ENCODE measurements at regions not wholly inside any gene's neighbourhood (a gene's known extent, or its start where the extent isn't known, plus 50 kb on each side); places are given as distances from the start of the nearest gene placed in this dataset.

DNA sequence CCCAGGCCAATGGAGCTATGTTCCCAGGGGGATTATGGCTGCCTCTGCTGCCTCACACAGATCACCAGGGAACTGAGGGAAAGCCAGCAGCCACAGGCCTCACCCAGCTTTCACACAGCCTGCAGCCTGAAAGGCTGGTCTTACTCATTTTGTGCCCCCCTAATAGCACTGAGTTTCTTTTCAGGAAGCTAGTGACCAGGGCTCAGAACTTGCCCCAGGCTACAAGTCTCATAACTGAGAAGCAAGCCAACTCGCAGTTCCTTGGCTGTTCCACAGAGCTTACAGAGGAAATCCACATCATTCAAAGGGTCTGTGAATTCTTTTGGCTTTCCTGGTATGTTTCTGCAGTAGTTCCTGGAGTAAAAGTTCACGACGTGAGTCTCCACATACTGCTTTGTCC lies 524.8 kb upstream of the GJE1 start:
- 98% methylated on average over 3 of the region's 3 CpGs for WGBS
- Histone ChIP-seq H2BK120ac (ENCODE audit: low read depth, low read length) (no peak overlapping the region), H3K4me3 (ENCODE audit: insufficient read depth in 1 of 2, low read depth in 1 of 2, low read length in 2 of 2) (no peak overlapping the region), H3K4ac (ENCODE audit: low read depth in 1 of 2, low read length in 2 of 2) (no peak overlapping the region), H4K8ac (ENCODE audit: low read length) (no peak overlapping the region), H3K27me3 (ENCODE audit: control insufficient read depth in 1 of 2, insufficient read depth in 1 of 2, low read length in 2 of 2) (no peaks in the 10 kb centered on the region), H2AK5ac (ENCODE audit: low read length, severe bottlenecking) (no peak overlapping the region), H3K23ac (ENCODE audit: low read length in 2 of 2) (no peak overlapping the region), H3K14ac (ENCODE audit: low read length in 2 of 2) (no peak overlapping the region), H3K4me2 (ENCODE audit: low read length, poor library complexity, severe bottlenecking) (no peak overlapping the region), H3K27ac (ENCODE audit: low read length, poor library complexity, severe bottlenecking) (no peak overlapping the region), H3K79me1 (replicated peaks; ENCODE audit: low read length, poor library complexity, severe bottlenecking) (no peaks in the 10 kb centered on the region), H3K9me3 (ENCODE audit: control insufficient read depth, low read length) (peaks cover 12% of the 10 kb centered on the region), H2BK15ac (ENCODE audit: low read depth, poor library complexity, severe bottlenecking) (no peak overlapping the region), H3K18ac (ENCODE audit: low read depth in 1 of 2, low read length in 2 of 2) (no peak overlapping the region), H3K4me1 (ENCODE audit: control insufficient read depth, insufficient read depth, low read depth, low read length) (no peaks in the 10 kb centered on the region), H2BK12ac (ENCODE audit: low read length in 2 of 2) (no peak overlapping the region), H3K9ac (ENCODE audit: low read length) (no peak overlapping the region), H2BK5ac (ENCODE audit: low read depth, low read length, poor library complexity, severe bottlenecking) (no peak overlapping the region), H4K91ac (ENCODE audit: low read length) (no peak overlapping the region), H3K36me3 (ENCODE audit: control insufficient read depth in 1 of 2, insufficient read depth in 2 of 2, low read depth in 1 of 2, low read length in 2 of 2) (no peaks in the 10 kb centered on the region), H2AFZ (ENCODE audit: low read depth, low read length) (no peak overlapping the region)
- DNase-seq = no peak

DNA sequence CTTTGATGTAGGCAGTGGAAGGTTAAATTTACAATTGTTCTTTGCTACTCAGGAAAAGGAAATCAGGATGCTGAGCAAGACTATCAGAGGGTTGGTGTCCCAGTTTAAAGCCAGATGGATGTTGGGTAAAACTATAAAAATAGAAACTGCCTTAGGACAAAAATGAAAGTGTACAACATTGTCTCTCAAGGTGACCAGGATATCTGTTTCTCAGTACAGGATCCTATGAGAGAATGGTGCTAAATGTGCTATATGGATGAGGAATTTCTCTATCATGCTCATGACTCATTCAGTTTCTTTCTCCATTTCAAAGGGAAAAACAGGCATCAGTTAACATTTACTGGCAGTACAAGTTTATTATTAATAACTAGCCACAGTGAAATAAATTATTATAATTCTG lies 534.2 kb upstream of the GJE1 start:
- Histone ChIP-seq H3K27me3 (ENCODE audit: control insufficient read depth in 1 of 2, insufficient read depth in 1 of 2, low read length in 2 of 2) (no peaks in the 10 kb centered on the region), H3K4me1 (ENCODE audit: control insufficient read depth, insufficient read depth, low read depth, low read length) (no peaks in the 10 kb centered on the region), H3K79me1 (replicated peaks; ENCODE audit: low read length, poor library complexity, severe bottlenecking) (no peaks in the 10 kb centered on the region), H3K18ac (ENCODE audit: low read depth in 1 of 2, low read length in 2 of 2) (no peak overlapping the region), H3K4me2 (ENCODE audit: low read length, poor library complexity, severe bottlenecking) (no peak overlapping the region), H3K14ac (ENCODE audit: low read length in 2 of 2) (no peak overlapping the region), H3K4ac (ENCODE audit: low read depth in 1 of 2, low read length in 2 of 2) (no peak overlapping the region), H2BK12ac (ENCODE audit: low read length in 2 of 2) (no peak overlapping the region), H2AK5ac (ENCODE audit: low read length, severe bottlenecking) (no peak overlapping the region), H3K27ac (ENCODE audit: low read length, poor library complexity, severe bottlenecking) (peak overlapping the region; percentile 28), H3K9me3 (ENCODE audit: control insufficient read depth, low read length) (no peaks in the 10 kb centered on the region), H3K9ac (ENCODE audit: low read length) (no peak overlapping the region), H3K4me3 (ENCODE audit: insufficient read depth in 1 of 2, low read depth in 1 of 2, low read length in 2 of 2) (no peak overlapping the region), H3K23ac (ENCODE audit: low read length in 2 of 2) (no peak overlapping the region), H2AFZ (ENCODE audit: low read depth, low read length) (no peak overlapping the region), H3K36me3 (ENCODE audit: control insufficient read depth in 1 of 2, insufficient read depth in 2 of 2, low read depth in 1 of 2, low read length in 2 of 2) (no peaks in the 10 kb centered on the region), H2BK120ac (ENCODE audit: low read depth, low read length) (no peak overlapping the region), H2BK5ac (ENCODE audit: low read depth, low read length, poor library complexity, severe bottlenecking) (no peak overlapping the region), H2BK15ac (ENCODE audit: low read depth, poor library complexity, severe bottlenecking) (no peak overlapping the region), H4K8ac (ENCODE audit: low read length) (no peak overlapping the region), H4K91ac (ENCODE audit: low read length) (no peak overlapping the region)
- peak; percentile 13 for DNase-seq

DNA sequence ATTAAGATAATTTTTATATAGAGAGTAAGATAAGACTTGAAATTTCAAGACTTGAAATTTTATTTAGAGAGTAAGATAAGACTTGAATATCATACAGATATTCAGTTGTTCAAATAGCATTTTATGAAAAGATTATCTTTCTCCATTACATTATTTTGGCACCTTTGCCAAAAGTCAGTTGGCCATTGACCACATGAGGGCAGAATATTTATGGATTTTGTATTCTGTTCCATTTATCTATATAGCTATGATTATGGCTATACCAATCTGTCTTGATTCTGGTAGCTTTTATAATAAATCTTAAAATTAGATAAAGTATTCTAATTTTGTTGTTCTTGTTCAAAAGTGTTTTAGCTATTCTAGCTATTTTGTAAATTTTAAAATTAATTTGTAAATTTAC lies 537.9 kb upstream of the GJE1 start:
- Histone ChIP-seq H3K27me3 (ENCODE audit: control insufficient read depth in 1 of 2, insufficient read depth in 1 of 2, low read length in 2 of 2) (no peaks in the 10 kb centered on the region), H2BK12ac (ENCODE audit: low read length in 2 of 2) (no peak overlapping the region), H3K4ac (ENCODE audit: low read depth in 1 of 2, low read length in 2 of 2) (no peak overlapping the region), H3K18ac (ENCODE audit: low read depth in 1 of 2, low read length in 2 of 2) (no peak overlapping the region), H3K36me3 (ENCODE audit: control insufficient read depth in 1 of 2, insufficient read depth in 2 of 2, low read depth in 1 of 2, low read length in 2 of 2) (no peaks in the 10 kb centered on the region), H3K23ac (ENCODE audit: low read length in 2 of 2) (no peak overlapping the region), H3K4me1 (ENCODE audit: control insufficient read depth, insufficient read depth, low read depth, low read length) (peaks cover 2% of the 10 kb centered on the region), H2AK5ac (ENCODE audit: low read length, severe bottlenecking) (no peak overlapping the region), H3K9ac (ENCODE audit: low read length) (no peak overlapping the region), H3K4me3 (ENCODE audit: insufficient read depth in 1 of 2, low read depth in 1 of 2, low read length in 2 of 2) (no peak overlapping the region), H3K9me3 (ENCODE audit: control insufficient read depth, low read length) (no peaks in the 10 kb centered on the region), H4K8ac (ENCODE audit: low read length) (no peak overlapping the region), H3K4me2 (ENCODE audit: low read length, poor library complexity, severe bottlenecking) (no peak overlapping the region), H2BK120ac (ENCODE audit: low read depth, low read length) (no peak overlapping the region), H3K27ac (ENCODE audit: low read length, poor library complexity, severe bottlenecking) (no peak overlapping the region), H4K91ac (ENCODE audit: low read length) (no peak overlapping the region), H2AFZ (ENCODE audit: low read depth, low read length) (no peak overlapping the region), H3K79me1 (replicated peaks; ENCODE audit: low read length, poor library complexity, severe bottlenecking) (no peaks in the 10 kb centered on the region), H3K14ac (ENCODE audit: low read length in 2 of 2) (no peak overlapping the region), H2BK15ac (ENCODE audit: low read depth, poor library complexity, severe bottlenecking) (no peak overlapping the region), H2BK5ac (ENCODE audit: low read depth, low read length, poor library complexity, severe bottlenecking) (no peak overlapping the region)
- no peak for DNase-seq

DNA sequence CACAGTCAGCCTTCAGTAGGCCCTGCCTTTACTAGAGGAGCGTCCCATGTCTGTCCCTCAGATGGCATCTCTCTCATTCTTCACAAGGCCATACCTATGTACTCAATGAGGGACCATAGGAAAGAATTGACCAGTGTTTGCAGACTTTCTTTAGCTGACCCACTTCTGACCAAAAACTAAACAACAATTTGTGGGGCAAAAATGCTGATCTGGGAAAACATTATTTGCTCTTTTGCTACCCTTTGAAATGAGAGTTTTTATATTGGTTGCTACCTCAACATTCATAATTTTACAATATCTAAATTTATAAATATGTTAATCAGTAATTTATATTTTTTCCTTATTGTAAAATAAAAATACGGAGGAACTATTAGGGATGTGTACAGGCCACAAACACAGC lies 539.4 kb upstream of the GJE1 start:
- H3K79me1 ChIP-seq (replicated peaks; ENCODE audit: low read length, poor library complexity, severe bottlenecking) = no peaks in the 10 kb centered on the region
- no peak overlapping the region for H3K4me3 ChIP-seq (ENCODE audit: insufficient read depth in 1 of 2, low read depth in 1 of 2, low read length in 2 of 2)
- H2BK12ac ChIP-seq (ENCODE audit: low read length in 2 of 2) = no peak overlapping the region
- H3K4ac ChIP-seq (ENCODE audit: low read depth in 1 of 2, low read length in 2 of 2) = no peak overlapping the region
- H4K8ac ChIP-seq (ENCODE audit: low read length) = no peak overlapping the region
- H3K4me2 ChIP-seq (ENCODE audit: low read length, poor library complexity, severe bottlenecking) = no peak overlapping the region
- H3K14ac ChIP-seq (ENCODE audit: low read length in 2 of 2) = no peak overlapping the region
- no peak overlapping the region for H2BK15ac ChIP-seq (ENCODE audit: low read depth, poor library complexity, severe bottlenecking)
- H3K23ac ChIP-seq (ENCODE audit: low read length in 2 of 2) = no peak overlapping the region
- no peak overlapping the region for H3K18ac ChIP-seq (ENCODE audit: low read depth in 1 of 2, low read length in 2 of 2)
- no peak overlapping the region for H2AK5ac ChIP-seq (ENCODE audit: low read length, severe bottlenecking)
- WGBS = 94% methylated on average over 2 of the region's 2 CpGs
- H3K4me1 ChIP-seq (ENCODE audit: control insufficient read depth, insufficient read depth, low read depth, low read length) = peaks cover 2% of the 10 kb centered on the region
- no peak for DNase-seq
- no peaks in the 10 kb centered on the region for H3K27me3 ChIP-seq (ENCODE audit: control insufficient read depth in 1 of 2, insufficient read depth in 1 of 2, low read length in 2 of 2)
- no peak overlapping the region for H2BK120ac ChIP-seq (ENCODE audit: low read depth, low read length)
- no peak overlapping the region for H3K9ac ChIP-seq (ENCODE audit: low read length)
- H3K27ac ChIP-seq (ENCODE audit: low read length, poor library complexity, severe bottlenecking) = no peak overlapping the region
- no peak overlapping the region for H2AFZ ChIP-seq (ENCODE audit: low read depth, low read length)
- no peaks in the 10 kb centered on the region for H3K36me3 ChIP-seq (ENCODE audit: control insufficient read depth in 1 of 2, insufficient read depth in 2 of 2, low read depth in 1 of 2, low read length in 2 of 2)
- H2BK5ac ChIP-seq (ENCODE audit: low read depth, low read length, poor library complexity, severe bottlenecking) = no peak overlapping the region
- H4K91ac ChIP-seq (ENCODE audit: low read length) = no peak overlapping the region
- H3K9me3 ChIP-seq (ENCODE audit: control insufficient read depth, low read length) = peaks cover 4% of the 10 kb centered on the region
